ENCODE measurements at regions not wholly inside any gene's neighbourhood (a gene's known extent, or its start where the extent isn't known, plus 50 kb on each side); places are given as distances from the start of the nearest gene placed in this dataset.

GRCh38 chr3:72369681-72370080 is 478.6 kb downstream of the SHQ1 start:
- no peak for TF ChIP-seq CTCF (IDR thresholded peaks at IDR 0.05)
- TF ChIP-seq POLR2A (IDR thresholded peaks at IDR 0.05): no peak

Measured in right lobe of liver (tissue), 4 donors.